ENCODE measurements at regions not wholly inside any gene's neighbourhood (a gene's known extent, or its start where the extent isn't known, plus 50 kb on each side); places are given as distances from the start of the nearest gene placed in this dataset.

GRCh38 chr12:92261692-92262091 lies 116.0 kb upstream of the BTG1 start:
- H3K4me2 ChIP-seq (ENCODE audit: low read depth, low read length) = no peak overlapping the region
- no peaks in the 10 kb centered on the region for H3K9me3 ChIP-seq (replicated peaks; ENCODE audit: insufficient read depth, low read length)
- H3K4me1 ChIP-seq (ENCODE audit: low read length) = no peaks in the 10 kb centered on the region
- no peaks in the 10 kb centered on the region for H4K20me1 ChIP-seq (ENCODE audit: insufficient read depth, low read length)
- no peaks in the 10 kb centered on the region for H3K27me3 ChIP-seq (replicated peaks; ENCODE audit: insufficient read depth, low read length)
- no peaks in the 10 kb centered on the region for H3F3A ChIP-seq (ENCODE audit: insufficient read depth, low read length)
- no peak overlapping the region for H3K9ac ChIP-seq (ENCODE audit: low read length)
- no peaks in the 10 kb centered on the region for H3K36me3 ChIP-seq (replicated peaks; ENCODE audit: insufficient read depth, low read length)
- H2AFZ ChIP-seq (ENCODE audit: low read length) = no peak overlapping the region
- no peak for DNase-seq
- no peak overlapping the region for H3K4me3 ChIP-seq (ENCODE audit: low read length)
- H3K9me2 ChIP-seq (replicated peaks; ENCODE audit: insufficient read depth, low read length) = no peaks in the 10 kb centered on the region
- H3K79me2 ChIP-seq (ENCODE audit: low read length) = no peaks in the 10 kb centered on the region
- TF ChIP-seq CTCF (IDR thresholded peaks at IDR 0.05; ENCODE audit: low read length) (no peak), EZH2phosphoT487 (IDR thresholded peaks at IDR 0.05; ENCODE audit: low read length) (no peak), EZH2 (optimal IDR thresholded peaks at IDR 0.05; ENCODE audit: low read depth, low read length) (no peak)
- no peak overlapping the region for H3K27ac ChIP-seq (ENCODE audit: low read length)

- DNase-seq = no peak
Observed at GRCh38 chr12:92261071-92261470, 115.4 kb upstream of the BTG1 start.

GRCh38 chr12:92259696-92260251 lies 114.1 kb upstream of the BTG1 start:
- Histone ChIP-seq H3K4me2 (ENCODE audit: low read depth, low read length) (no peak overlapping the region), H3K79me2 (ENCODE audit: low read length) (no peaks in the 10 kb centered on the region), H3K27me3 (replicated peaks; ENCODE audit: insufficient read depth, low read length) (no peaks in the 10 kb centered on the region), H3K9me2 (replicated peaks; ENCODE audit: insufficient read depth, low read length) (no peaks in the 10 kb centered on the region), H3K36me3 (replicated peaks; ENCODE audit: insufficient read depth, low read length) (no peaks in the 10 kb centered on the region), H3K4me3 (ENCODE audit: low read length) (no peak overlapping the region), H3F3A (ENCODE audit: insufficient read depth, low read length) (no peaks in the 10 kb centered on the region), H3K4me1 (ENCODE audit: low read length) (no peaks in the 10 kb centered on the region), H3K27ac (ENCODE audit: low read length) (no peak overlapping the region), H4K20me1 (ENCODE audit: insufficient read depth, low read length) (no peaks in the 10 kb centered on the region), H2AFZ (ENCODE audit: low read length) (no peak overlapping the region), H3K9me3 (replicated peaks; ENCODE audit: insufficient read depth, low read length) (no peaks in the 10 kb centered on the region), H3K9ac (ENCODE audit: low read length) (no peak overlapping the region)
- no peak for DNase-seq
- no peak for TF ChIP-seq EZH2phosphoT487 (IDR thresholded peaks at IDR 0.05; ENCODE audit: low read length)
- no peak for TF ChIP-seq CTCF (IDR thresholded peaks at IDR 0.05; ENCODE audit: low read length)
- TF ChIP-seq EZH2 (optimal IDR thresholded peaks at IDR 0.05; ENCODE audit: low read depth, low read length) = no peak

More at GRCh38 chr12:92261071-92261470, 115.4 kb upstream of the BTG1 start:
- H3K9me2 ChIP-seq (replicated peaks; ENCODE audit: insufficient read depth, low read length) = no peaks in the 10 kb centered on the region
- no peaks in the 10 kb centered on the region for H3K36me3 ChIP-seq (replicated peaks; ENCODE audit: insufficient read depth, low read length)
- H3K4me3 ChIP-seq (ENCODE audit: low read length) = no peak overlapping the region
- H3K27me3 ChIP-seq (replicated peaks; ENCODE audit: insufficient read depth, low read length) = no peaks in the 10 kb centered on the region
- no peak overlapping the region for H2AFZ ChIP-seq (ENCODE audit: low read length)
- no peak overlapping the region for H3K27ac ChIP-seq (ENCODE audit: low read length)
- no peaks in the 10 kb centered on the region for H3K79me2 ChIP-seq (ENCODE audit: low read length)
- H4K20me1 ChIP-seq (ENCODE audit: insufficient read depth, low read length) = no peaks in the 10 kb centered on the region
- no peaks in the 10 kb centered on the region for H3K4me1 ChIP-seq (ENCODE audit: low read length)
- no peak overlapping the region for H3K4me2 ChIP-seq (ENCODE audit: low read depth, low read length)
- no peak overlapping the region for H3K9ac ChIP-seq (ENCODE audit: low read length)
- H3K9me3 ChIP-seq (replicated peaks; ENCODE audit: insufficient read depth, low read length) = no peaks in the 10 kb centered on the region
- no peaks in the 10 kb centered on the region for H3F3A ChIP-seq (ENCODE audit: insufficient read depth, low read length)
- TF ChIP-seq CTCF (IDR thresholded peaks at IDR 0.05; ENCODE audit: low read length) (no peak), EZH2 (optimal IDR thresholded peaks at IDR 0.05; ENCODE audit: low read depth, low read length) (no peak)
